Nephron (organoid): ENCODE measurements at regions not wholly inside any gene's neighbourhood (a gene's known extent, or its start where the extent isn't known, plus 50 kb on each side); places are given as distances from the start of the nearest gene placed in this dataset.
A peak's percentile ranks its signal among the peaks of the same experiment; 100 is the strongest.

Source experiments
- H3K27ac Mint-ChIP-seq, 3 experiments: 2 replicates each; pipeline ENCODE4 v1.8.0; 2020; ENCODE audit warnings: mixed read lengths in 3 of 3, mild to moderate bottlenecking in 2 of 3, moderate library complexity in 1 of 3
- H3K27me3 Mint-ChIP-seq: 2 replicates; pipeline ENCODE4 v1.8.0; 2021; ENCODE audit warnings: low read depth, mild to moderate bottlenecking, moderate library complexity, mixed read lengths
- H3K36me3 Mint-ChIP-seq: 2 replicates; pipeline ENCODE4 v1.8.0; 2020; ENCODE audit warnings: low read depth, mixed read lengths
- H3K4me1 Mint-ChIP-seq: 2 replicates; pipeline ENCODE4 v1.8.0; 2020; ENCODE audit warnings: mixed read lengths
- H3K4me3 Mint-ChIP-seq, 3 experiments: 2 replicates each; pipeline ENCODE4 v1.8.0; 2020; ENCODE audit warnings: mild to moderate bottlenecking in 3 of 3, mixed read lengths in 3 of 3, moderate library complexity in 2 of 3
- H3K9me3 Mint-ChIP-seq: 2 replicates; pipeline ENCODE4 v1.8.0; 2020; ENCODE audit warnings: mixed read lengths
- TF ChIP-seq, protein P1 (sequence below), 3 experiments: fragments of 200-600 bp; sonication (generic); IDR thresholded peaks; one replicate each; pipeline ENCODE4 v1.5.0; 2021; ENCODE audit warnings: antibody characterized with exemption in 3 of 3; ENCODE audit not compliant: unreplicated experiment in 3 of 3

GRCh38 chr4:153142700-153143438 lies 61.4 kb upstream of the TRIM2 start:
- Mint-ChIP-seq H3K27ac (peak overlapping the region; percentile 57 to 67 (median 59)), H3K27me3 (peaks cover 15% of the 10 kb centered on the region), H3K36me3 (no peaks in the 10 kb centered on the region), H3K9me3 (no peaks in the 10 kb centered on the region), H3K4me3 (no peak overlapping the region), H3K4me1 (peaks cover 27% of the 10 kb centered on the region)
- TF ChIP-seq, protein P1, sequence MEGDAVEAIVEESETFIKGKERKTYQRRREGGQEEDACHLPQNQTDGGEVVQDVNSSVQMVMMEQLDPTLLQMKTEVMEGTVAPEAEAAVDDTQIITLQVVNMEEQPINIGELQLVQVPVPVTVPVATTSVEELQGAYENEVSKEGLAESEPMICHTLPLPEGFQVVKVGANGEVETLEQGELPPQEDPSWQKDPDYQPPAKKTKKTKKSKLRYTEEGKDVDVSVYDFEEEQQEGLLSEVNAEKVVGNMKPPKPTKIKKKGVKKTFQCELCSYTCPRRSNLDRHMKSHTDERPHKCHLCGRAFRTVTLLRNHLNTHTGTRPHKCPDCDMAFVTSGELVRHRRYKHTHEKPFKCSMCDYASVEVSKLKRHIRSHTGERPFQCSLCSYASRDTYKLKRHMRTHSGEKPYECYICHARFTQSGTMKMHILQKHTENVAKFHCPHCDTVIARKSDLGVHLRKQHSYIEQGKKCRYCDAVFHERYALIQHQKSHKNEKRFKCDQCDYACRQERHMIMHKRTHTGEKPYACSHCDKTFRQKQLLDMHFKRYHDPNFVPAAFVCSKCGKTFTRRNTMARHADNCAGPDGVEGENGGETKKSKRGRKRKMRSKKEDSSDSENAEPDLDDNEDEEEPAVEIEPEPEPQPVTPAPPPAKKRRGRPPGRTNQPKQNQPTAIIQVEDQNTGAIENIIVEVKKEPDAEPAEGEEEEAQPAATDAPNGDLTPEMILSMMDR (IDR thresholded peaks at IDR 0.05; ENCODE audit: unreplicated experiment in 3 of 3): peak; percentile 88 to 96 (median 93)

DNA sequence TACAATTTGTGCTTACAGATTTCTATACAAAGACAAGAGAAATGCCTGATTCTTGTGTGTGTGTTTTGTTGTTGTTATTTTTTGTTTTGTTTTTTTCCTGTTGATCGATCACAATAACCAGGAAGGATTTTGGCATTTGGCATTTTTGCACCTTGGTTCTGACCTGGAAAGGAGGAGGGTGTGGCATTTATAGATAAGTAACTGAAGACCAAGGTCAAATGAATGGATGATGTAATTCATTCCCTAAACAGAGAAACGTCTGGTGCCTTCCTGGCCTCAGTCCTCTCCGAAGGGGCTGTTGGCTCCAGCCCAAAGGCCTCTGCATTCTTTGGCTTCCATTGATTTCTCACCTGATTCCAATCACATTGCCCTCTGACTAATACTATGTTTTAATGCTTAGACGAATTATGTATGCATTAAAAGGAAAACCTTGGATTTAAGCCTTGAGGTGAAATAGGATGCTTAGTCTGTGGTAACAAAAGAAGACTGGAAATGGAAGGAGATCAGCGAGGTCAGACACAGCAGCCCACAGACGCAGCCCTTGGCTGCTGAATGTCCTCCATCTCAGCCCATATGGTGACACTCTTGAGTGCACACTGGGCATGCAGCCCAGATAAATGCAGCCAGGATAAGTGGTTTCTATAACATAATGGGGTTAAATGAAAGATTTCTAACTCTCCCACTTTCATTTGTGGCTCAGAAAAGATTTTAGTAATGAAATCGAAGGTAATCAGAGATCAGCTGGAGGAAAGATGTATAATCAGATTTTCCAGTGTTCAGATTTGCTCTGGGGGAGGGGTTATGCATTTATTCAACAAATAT lies 60.5 kb upstream of the TRIM2 start:
- Mint-ChIP-seq H3K36me3 (no peaks in the 10 kb centered on the region), H3K4me1 (peaks cover 27% of the 10 kb centered on the region), H3K27me3 (peaks cover 16% of the 10 kb centered on the region), H3K4me3 (no peak overlapping the region), H3K27ac (peak overlapping the region; percentile 57 to 67 (median 59)), H3K9me3 (no peaks in the 10 kb centered on the region)
- TF ChIP-seq, protein P1 (IDR thresholded peaks at IDR 0.05; ENCODE audit: unreplicated experiment in 3 of 3): no peak

DNA sequence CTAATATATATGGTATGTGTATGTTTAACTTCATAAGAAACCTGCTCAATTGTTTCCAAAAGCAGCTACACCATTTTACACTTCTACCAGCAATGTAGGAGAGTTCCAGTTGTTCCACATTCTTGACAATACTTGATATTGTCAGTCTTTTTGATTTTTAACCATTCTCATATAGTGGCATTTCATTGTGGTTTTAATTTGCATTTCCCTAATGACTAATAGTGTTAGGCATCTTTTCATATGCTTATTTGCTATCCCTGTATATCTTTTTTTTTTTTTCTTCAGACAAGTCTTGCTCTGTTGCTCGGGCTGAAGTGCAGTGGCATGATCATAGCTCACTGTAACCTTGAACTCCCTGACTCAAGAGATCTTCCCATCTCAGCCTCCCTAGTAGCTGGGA lies 58.2 kb upstream of the TRIM2 start:
- peaks cover 27% of the 10 kb centered on the region for H3K4me1 Mint-ChIP-seq
- H3K4me3 Mint-ChIP-seq: no peak overlapping the region
- H3K36me3 Mint-ChIP-seq: no peaks in the 10 kb centered on the region
- TF ChIP-seq, protein P1 (IDR thresholded peaks at IDR 0.05; ENCODE audit: unreplicated experiment in 3 of 3): no peak
- no peaks in the 10 kb centered on the region for H3K9me3 Mint-ChIP-seq
- no peak overlapping the region for H3K27ac Mint-ChIP-seq
- H3K27me3 Mint-ChIP-seq: peaks cover 8% of the 10 kb centered on the region

DNA sequence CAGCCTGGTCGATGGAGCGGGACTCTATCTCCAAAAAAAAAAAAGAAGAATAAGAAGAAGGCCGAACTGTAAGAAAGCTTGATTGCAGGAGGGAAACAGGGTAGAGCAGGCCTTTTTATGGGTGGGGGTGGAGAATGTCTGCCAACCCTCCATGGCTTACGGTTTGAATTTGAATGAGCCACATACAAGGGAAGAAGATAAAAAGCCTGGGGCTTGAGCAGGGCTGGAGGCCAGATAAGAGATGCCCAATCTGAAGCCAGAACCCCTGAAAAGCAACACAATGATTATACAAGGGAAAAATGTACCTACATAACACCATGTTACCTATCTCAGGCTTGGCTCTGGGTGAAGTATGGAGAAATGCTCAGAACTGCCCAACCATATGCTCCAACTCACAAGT lies 57.3 kb upstream of the TRIM2 start:
- Mint-ChIP-seq H3K27ac (no peak overlapping the region), H3K9me3 (no peaks in the 10 kb centered on the region), H3K4me1 (peaks cover 32% of the 10 kb centered on the region), H3K27me3 (peaks cover 6% of the 10 kb centered on the region), H3K36me3 (no peaks in the 10 kb centered on the region), H3K4me3 (no peak overlapping the region)
- TF ChIP-seq, protein P1 (IDR thresholded peaks at IDR 0.05; ENCODE audit: unreplicated experiment in 3 of 3): no peak

- H3K4me1 Mint-ChIP-seq: peaks cover 31% of the 10 kb centered on the region
- TF ChIP-seq, protein P1 (IDR thresholded peaks at IDR 0.05; ENCODE audit: unreplicated experiment in 3 of 3): no peak
- no peak overlapping the region for H3K4me3 Mint-ChIP-seq
- no peaks in the 10 kb centered on the region for H3K36me3 Mint-ChIP-seq
- no peak overlapping the region for H3K27ac Mint-ChIP-seq
- peaks cover 6% of the 10 kb centered on the region for H3K27me3 Mint-ChIP-seq
- no peaks in the 10 kb centered on the region for H3K9me3 Mint-ChIP-seq
Measured at GRCh38 chr4:153148791-153149190, 55.5 kb upstream of the TRIM2 start.
